HUDEP-2 (cell line): ENCODE measurements at regions not wholly inside any gene's neighbourhood (a gene's known extent, or its start where the extent isn't known, plus 50 kb on each side); places are given as distances from the start of the nearest gene placed in this dataset.

ENCODE experiments used
- DNase-seq, 76 experiments: peaks; one replicate each; lab custom pipeline; 2025; ENCODE audit not compliant: unreplicated experiment in 76 of 76; lab: John Stamatoyannopoulos, UW

DNA sequence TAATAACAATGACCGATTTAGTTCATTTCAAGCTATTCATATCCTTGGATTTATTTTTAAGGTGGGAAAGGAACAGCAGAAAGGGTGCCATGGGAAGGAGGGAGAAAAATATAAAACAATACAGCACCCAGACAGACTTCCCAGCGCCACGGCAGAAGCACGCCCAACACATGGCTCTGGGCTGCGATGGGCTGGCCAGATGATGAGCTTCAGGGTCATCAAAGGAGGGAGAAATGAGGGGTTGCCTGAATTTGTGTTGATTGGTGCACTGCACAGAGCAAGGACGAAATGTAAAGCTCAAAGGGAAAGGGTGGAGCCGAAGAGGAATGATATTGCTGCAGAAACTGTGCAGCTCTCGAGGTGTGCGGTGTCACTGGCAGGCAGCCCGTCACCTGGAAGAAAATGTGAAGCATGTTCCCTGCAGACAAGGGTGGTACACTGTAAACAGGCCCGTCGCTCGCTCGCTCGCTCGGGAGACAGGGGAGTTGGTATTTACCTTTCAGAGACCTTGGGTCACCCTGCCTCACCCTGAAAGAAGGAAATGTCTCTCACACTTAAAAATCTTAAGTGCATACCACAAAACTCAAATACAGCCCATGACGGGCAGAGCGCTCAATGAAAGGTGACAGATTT lies 195.5 kb upstream of the CTAGE1 start:
- no peak for DNase-seq

DNA sequence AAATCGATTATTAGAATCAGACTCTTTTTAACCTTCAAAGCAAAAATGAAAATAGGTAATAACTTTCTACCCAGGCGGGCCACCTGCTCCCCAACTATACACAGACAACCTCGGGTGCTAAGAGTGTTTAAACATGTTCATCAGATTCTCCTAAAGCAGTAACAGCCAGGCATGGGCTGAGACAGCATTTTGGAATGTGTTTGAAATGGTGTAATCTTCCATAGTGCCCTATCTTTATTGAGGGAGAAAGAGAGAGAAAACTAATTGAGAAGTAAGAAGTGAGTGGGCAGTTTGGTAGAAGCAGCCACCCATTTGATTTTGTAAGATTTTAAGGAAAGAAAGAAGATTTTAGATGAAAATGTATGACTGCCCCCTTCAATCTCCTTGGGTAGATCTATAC lies 196.1 kb upstream of the CTAGE1 start:
- no peak for DNase-seq

- DNase-seq, result no peak
These were observed 205.8 kb upstream of the CTAGE1 start for GRCh38 chr18:22623513-22623912.

- no peak for DNase-seq
These were observed 206.5 kb upstream of the CTAGE1 start for GRCh38 chr18:22624176-22624575.

DNA sequence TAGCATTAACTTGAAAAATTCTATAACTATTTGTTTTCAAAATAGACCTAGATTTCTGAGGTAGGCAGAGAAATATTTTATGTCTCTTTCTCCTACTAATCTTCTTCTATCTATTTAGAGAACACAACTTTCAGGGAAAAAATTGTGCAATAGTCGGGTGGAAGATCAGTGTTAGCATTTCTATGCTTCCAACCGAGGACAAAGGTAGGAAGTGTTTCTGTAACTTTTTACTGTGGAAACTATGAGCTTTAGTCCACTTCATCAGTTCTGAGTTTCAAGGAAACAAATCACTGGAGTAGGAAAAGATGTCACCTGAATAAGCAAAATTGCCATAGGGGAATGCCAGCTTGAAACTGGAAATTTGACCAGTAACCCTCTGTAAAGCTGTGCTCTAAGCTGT lies 207.7 kb upstream of the CTAGE1 start:
- DNase-seq, result no peak

GRCh38 chr18:22626771-22627170 lies 209.1 kb upstream of the CTAGE1 start:
- no peak for DNase-seq

GRCh38 chr18:22627506-22627905 lies 209.8 kb upstream of the CTAGE1 start:
- no peak for DNase-seq

GRCh38 chr18:22628795-22629510 lies 211.2 kb upstream of the CTAGE1 start:
- DNase-seq, result no peak

GRCh38 chr18:22630980-22631379 lies 213.3 kb upstream of the CTAGE1 start:
- DNase-seq, result no peak

DNA sequence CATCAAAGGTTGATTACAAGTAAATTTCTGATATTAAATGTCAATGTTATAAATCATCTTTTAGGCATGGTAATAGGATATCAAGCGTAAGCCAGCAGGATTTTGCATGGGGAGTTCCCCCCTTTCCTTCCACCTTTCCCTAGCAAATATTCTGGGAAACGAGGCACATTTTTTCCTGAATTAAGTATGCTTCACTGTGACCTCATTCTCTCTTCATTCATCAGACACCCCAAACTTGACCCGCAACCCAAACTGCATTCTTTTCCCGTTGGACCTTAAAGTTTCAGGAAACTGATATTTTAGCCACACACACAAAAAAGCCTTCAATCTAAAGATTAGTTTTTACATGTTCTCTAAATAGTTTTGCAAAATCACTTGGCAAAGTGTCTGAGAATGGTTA lies 214.5 kb upstream of the CTAGE1 start:
- no peak for DNase-seq

GRCh38 chr18:22634464-22634863 lies 216.7 kb upstream of the CTAGE1 start:
- no peak for DNase-seq

- DNase-seq, result no peak
These were observed 220.1 kb upstream of the CTAGE1 start for GRCh38 chr18:22637787-22638186.

DNA sequence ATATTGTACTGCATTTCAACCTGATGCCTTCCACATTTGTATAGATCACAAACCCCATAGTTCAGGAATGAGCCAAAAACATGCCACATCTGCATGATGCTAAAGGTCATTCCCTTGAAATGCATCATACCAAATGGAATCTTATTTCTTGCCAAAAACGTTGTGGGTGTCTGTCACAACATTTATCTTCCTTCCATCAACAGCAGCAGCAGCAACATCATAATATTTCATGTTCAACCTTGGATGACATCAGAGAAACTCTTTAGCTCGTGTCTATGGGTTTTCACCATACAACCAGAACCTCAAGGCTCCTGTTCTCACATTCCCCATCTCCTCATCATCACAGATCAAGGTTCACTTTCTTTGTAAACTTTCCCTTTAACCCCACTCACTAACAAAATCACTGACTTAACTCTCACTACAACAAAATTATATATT lies 221.3 kb upstream of the CTAGE1 start:
- no peak for DNase-seq

DNA sequence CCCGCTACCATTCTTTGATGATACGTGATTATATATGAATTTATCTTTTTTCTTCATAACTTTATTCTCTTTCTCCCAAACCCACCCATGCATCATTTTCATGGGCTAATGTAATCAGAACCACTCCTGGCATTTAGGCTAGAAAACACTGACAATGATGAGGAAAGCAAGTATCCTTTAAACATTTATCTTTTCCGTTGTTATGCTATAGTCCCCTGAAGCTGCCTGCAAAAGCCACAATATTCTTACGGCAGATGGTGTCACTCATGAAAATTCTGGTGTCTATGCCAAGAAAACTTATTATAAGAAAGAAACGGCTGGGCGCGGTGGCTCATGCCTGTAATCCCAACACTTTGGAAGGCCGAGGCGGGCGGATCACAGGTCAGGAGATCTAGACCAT lies 221.8 kb upstream of the CTAGE1 start:
- DNase-seq, result no peak

- no peak for DNase-seq
These were observed 222.6 kb upstream of the CTAGE1 start for GRCh38 chr18:22640281-22640842.

DNA sequence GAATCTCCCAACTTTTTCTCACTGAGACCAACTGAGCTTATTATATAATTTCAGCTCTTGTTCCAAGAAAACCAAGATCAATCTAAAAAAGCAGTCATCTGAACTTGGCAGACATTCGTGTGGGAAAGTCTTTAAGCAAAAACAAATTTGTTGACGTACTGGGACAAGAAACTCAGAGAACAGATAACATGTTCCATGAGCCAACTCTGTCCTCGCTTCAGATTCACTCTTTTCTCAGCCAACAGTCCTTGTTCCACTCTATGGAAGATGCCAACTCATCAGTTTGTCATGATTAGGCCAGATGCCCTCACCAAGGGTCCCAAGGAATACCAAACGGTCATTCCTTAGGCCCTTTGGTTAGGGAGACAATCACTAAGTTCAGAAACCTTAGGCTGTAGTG lies 224.2 kb upstream of the CTAGE1 start:
- no peak for DNase-seq

DNA sequence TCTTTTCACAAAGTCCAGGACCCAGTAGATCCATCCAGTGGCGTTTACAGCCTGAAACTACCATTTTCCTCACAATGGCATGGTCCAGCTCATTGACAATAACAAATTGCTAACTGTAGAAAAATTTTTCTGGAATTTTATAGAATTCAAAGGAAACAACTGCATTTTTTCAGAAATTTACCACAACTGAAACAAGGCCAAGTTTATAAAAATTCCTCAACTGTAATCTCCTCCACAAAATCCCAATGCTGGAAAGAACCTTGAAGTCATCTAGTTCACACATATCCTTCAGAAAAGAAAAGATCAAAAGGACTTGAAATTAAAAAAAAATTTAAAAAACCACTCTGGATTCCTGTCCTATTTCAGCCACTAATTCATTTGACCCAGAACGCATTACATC lies 226.0 kb upstream of the CTAGE1 start:
- no peak for DNase-seq

- DNase-seq, result no peak
These were observed 232.5 kb upstream of the CTAGE1 start for GRCh38 chr18:22650247-22650646.

- no peak for DNase-seq
These were observed 239.9 kb upstream of the CTAGE1 start for GRCh38 chr18:22657619-22658018.

DNA sequence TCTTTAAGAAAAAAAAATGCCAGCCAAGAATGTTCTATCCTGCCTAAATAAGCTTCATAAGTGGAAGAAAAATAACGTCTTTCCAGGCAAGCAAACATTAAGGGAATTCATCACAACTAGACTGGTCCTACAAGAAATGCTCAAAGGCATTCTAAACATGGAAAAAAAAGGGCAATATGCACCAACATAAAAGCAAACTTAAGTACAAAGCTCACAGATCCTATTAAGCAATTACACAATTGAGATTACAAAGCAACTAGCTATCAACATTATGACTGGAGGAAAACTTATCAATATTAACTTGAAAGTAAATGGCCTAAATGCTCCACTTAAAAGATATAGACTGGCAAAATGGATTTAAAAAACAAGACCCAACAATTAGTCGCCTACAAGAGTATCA lies 240.6 kb upstream of the CTAGE1 start:
- no peak for DNase-seq

DNA sequence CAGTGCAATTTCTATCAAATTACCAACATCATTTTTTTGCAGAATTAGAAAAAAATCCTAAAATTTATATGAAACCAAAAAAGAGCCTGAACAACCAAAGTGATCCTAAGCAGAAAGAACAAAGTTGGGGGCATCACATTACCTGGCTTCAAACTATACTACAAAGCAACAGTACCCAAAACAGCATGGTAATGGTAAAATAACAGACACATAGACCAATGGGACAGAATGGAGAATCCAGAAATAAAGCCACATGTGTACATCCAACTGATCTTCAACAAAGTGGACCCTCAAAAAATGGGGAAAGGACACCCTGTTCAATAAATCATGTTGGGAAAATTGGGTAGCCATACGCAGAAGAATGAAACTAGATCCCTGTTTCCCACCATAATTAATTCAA lies 245.7 kb upstream of the CTAGE1 start:
- DNase-seq, result no peak

- no peak for DNase-seq
These were observed 248.8 kb upstream of the CTAGE1 start for GRCh38 chr18:22666411-22666940.
